ENCODE measurements at regions not wholly inside any gene's neighbourhood (a gene's known extent, or its start where the extent isn't known, plus 50 kb on each side); places are given as distances from the start of the nearest gene placed in this dataset.

GRCh38 chr22:27633296-27633871, 168.2 kb downstream of the MN1 start:
- no peak for DNase-seq

GRCh38 chr22:27634043-27634740, 167.4 kb downstream of the MN1 start:
- no peak for DNase-seq

DNA sequence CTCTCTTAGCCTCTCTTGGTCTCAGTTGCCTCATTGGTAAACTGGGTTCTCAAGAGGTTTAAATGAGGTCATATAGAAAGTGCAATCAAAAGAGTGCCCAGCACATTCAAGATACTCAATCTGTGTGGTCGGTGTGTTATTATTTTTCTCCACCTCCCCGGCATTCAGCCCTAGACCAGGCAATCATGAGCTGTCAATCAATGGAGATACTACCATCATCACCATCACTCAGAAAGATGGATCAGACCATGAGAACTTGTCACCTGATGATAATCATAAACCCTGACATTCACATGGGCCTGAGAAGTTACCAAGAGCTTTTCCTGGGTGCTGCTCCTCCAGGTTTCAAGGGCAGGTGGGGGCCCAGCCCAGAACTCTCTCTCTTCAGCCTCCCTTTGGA, 166.1 kb downstream of the MN1 start:
- no peak for DNase-seq

- no peak for DNase-seq
Observed at GRCh38 chr22:27635852-27636251, 165.7 kb downstream of the MN1 start.

- no peak for DNase-seq
Observed at GRCh38 chr22:27636716-27637508, 164.6 kb downstream of the MN1 start.

- no peak for DNase-seq
Observed at GRCh38 chr22:27637604-27638003, 164.0 kb downstream of the MN1 start.

DNA sequence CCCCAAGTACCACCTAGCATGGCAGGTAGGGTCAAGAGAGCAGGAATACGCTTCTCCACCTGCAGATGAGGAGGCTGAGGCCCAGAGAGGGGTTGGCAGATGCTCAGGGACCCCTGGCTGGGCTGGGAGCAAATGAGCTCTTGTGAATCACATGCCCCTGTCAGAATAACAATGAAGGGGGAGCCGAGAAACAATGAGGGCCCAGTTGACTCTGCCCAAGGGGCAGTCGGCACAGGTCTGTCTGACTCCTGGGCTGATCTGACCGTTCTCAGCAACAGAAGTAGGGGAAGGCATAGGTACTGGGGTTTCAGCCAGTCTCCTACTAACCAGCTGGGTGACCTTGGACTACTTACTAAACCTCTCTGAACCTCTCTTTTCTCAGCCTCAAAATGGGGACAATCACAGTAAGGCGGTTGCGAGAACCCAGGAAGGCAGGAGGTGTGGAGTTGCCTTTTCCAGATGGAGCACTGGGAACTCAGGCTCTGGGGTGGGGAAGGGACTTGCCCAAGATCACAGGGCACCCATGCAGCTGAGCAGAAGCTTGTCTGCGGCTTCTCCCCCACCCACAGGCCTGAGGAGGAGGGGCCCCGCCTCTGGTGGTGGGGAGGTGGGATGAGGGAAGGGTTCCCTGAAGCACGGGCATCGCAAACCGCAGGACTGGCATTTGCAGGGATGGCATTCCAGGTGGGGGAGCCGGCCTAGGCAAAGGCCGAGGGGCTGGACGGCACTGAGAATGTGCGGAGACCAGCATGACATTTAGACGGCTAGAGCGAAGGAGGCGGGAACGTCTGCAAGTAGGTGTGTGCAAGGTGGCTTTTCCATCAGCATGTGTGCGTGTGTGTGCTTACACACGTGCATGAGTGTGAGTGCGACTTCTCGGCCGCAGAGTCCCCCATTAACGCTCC, 163.0 kb downstream of the MN1 start:
- DNase-seq: no peak

GRCh38 chr22:27639248-27640086, 162.1 kb downstream of the MN1 start:
- no peak for DNase-seq

DNA sequence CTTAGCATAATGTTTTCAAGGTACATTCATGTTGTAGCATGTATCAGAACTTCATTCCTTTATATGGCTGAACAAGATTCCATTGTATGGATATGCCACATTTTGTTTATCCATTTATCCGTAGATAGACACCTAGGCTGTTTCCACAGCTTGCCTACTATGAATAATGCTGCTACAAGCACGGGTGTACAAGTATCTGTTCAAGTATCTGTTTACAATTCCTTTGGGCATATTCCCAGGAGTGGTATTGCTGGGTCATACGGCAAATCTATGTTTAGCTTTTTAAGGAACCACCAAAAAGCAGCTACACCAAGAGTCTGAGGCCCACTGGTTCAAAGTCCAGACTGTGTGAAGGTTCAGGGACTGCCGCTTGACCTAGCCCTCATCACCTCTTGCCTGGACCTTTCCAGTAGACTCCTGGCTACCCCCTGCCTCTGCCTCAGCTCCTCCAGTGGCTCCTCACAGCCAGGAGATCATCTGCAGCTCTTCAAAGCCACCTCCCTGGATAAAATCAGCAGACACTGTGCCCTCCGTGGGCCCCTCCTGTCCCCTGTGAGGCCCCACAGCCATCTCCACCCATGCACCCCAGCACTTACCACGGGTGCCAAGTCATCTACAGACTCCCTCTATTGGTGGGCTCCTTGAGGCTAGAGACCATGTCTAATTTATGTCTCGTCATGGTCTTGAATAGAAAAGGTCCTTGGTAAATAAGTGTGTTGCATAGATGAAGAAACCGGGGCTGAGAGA, 160.3 kb downstream of the MN1 start:
- no peak for DNase-seq

- no peak for DNase-seq
Observed at GRCh38 chr22:27642104-27642800, 159.3 kb downstream of the MN1 start.

DNA sequence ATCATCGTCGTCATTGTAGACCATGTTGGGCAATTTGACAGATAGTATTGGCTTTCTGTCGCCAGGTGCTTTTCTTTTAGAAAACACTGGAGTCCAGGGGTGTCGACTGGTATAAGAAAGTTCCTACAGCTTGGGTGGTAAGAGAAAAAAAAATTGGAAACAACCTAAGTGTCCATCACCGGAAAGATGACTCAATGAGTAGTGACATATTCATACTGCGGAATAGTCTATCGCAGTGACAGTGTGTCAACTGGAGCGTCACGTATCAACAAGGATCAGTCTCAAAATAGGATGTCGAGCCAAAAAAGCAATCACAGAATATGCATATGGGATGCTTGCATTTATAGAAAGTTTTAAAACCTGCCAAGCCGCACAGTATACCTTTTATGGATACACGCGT, 157.6 kb downstream of the MN1 start:
- DNase-seq: no peak

DNA sequence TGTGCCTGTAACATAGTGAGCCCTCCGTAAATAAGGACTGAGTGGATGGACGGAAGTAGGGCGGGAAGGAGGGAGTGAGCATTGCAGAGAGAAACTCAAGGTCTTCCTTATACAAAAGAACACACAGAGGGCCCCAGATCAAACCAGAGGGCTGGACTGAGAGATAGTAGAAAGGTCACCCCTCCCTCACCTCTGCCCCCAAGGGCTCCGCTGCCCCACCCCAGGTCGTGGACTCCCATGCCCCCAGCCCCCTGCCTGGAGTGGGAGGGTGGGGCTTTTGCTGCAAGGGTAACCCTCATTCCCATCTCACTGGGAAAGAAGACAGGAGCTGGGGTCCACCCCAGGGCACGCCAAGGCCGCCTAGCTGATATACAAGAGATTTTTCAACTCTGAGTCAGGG, 157.0 kb downstream of the MN1 start:
- no peak for DNase-seq

GRCh38 chr22:27647540-27647939, 154.0 kb downstream of the MN1 start:
- no peak for DNase-seq

- no peak for DNase-seq
Observed at GRCh38 chr22:27648074-27648473, 153.5 kb downstream of the MN1 start.

DNA sequence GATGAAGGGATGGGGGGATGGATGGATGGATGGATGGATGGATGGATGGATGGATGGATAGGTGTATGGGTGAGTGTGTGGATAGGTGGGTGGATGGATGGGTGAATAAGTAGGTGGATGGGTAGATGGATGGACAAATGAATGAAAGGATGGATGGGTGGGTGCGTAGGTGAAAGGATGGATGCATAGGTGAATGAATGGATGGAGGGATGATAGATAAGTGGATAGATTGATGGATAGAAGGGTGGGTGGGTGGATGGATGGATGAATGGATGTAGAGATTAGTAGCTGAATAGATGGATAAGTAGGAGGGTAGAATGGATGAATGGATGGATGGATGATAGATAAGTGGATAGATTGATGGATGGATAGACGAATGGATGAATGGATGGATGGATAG, 152.7 kb downstream of the MN1 start:
- DNase-seq: no peak

DNA sequence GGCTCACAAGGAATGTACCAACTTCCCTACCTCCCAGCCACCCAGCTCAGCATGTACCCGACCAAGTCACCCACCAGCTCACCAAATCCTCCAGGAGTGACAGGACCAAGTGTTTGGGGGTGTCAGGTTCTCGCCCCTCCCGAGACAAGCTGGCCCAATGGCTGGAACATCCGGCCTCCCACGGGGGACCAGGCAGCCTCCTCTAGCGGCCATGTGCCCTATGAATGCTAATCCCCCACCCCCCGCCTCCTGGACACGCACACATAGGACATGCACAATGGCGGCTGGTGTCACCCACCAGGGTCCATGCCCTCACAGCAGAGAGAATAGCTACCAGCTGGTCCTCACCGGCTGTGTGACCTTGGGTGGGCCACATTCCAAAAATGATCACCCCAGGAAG, 151.0 kb downstream of the MN1 start:
- DNase-seq: no peak

DNA sequence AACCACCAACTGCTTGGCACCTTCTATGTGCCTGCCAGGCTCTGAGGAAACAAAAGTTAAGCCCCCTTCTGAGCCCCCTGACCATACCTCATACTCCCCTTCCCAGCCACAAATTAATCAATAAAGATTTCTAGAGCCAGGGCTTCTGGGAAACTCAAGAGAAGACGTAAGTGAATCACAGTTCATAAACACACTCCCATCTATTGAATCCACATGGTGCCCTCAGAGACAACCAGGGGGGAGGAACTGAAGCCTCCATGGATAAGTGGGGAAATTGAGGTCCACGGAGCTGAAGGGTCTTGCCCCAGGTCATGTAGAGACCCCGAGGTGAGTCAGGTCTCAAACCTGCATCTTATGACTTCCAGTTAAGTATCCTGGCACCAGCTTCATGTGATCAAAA, 150.6 kb downstream of the MN1 start:
- no peak for DNase-seq

- no peak for DNase-seq
Observed at GRCh38 chr22:27651486-27651885, 150.1 kb downstream of the MN1 start.

DNA sequence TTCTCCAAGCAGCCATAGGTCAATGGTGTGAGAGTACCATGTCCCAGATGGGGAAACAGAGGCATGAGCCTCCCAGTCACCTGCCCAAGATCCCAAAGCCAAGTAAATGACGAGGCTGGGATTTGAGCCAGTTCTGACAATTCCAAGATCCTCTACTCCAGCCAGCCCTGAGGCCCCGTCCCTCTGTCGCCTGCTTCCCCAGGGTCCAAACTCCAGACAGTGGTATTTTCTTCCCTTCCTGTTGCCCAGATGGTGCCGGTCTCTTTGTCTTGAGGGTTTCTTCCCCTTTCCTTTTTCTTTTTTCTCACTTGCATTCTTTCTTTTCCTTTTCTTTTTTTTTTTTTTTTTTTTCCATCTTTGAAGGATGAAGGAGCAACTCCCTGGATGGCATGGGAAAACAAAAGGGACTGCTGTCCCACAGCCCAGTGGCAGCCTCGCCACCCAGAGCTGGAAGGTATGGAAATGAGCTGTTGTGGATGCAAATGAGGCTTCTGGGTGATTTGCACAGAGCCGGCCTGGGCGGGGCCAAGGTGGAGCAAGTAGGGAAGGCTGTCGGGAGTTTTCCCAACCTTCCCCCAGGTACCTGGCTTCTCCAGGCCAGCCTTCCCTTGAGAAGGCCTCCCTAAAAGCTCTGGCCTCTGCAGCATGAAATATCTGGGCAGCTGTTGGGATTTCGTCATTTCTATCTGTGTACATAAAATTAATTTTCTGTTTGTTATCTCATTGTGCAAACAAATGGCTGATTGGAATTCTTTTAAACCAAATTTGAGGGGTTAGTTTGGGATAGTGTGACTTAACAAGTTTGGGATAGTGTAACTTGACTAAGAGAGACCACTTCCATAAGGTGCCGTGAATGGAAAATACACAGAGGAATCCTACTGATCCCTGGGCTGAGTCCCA, 146.8 kb downstream of the MN1 start:
- no peak for DNase-seq
